Choroid plexus epithelial cell (primary cell): ENCODE measurements at regions not wholly inside any gene's neighbourhood (a gene's known extent, or its start where the extent isn't known, plus 50 kb on each side); places are given as distances from the start of the nearest gene placed in this dataset.
A peak's percentile ranks its signal among the peaks of the same experiment; 100 is the strongest.

Experiments used
- DNase-seq: peaks from one replicate; pipeline ENCODE4 v3.0.0-alpha.2; 2010; ENCODE audit warnings: low read depth
- H3K4me3 ChIP-seq: 2 replicates; pipeline ENCODE4 v1.5.1; 2011; ENCODE audit warnings: low read depth, mild to moderate bottlenecking, control low read depth, low read length, moderate library complexity
- TF ChIP-seq, protein P1 (sequence below): conservative IDR thresholded peaks from 2 replicates; pipeline ENCODE4 v1.5.1; 2011; ENCODE audit warnings: low read depth, mild to moderate bottlenecking, control low read depth, inconsistent platforms, low read length, moderate library complexity

- TF ChIP-seq, protein P1, sequence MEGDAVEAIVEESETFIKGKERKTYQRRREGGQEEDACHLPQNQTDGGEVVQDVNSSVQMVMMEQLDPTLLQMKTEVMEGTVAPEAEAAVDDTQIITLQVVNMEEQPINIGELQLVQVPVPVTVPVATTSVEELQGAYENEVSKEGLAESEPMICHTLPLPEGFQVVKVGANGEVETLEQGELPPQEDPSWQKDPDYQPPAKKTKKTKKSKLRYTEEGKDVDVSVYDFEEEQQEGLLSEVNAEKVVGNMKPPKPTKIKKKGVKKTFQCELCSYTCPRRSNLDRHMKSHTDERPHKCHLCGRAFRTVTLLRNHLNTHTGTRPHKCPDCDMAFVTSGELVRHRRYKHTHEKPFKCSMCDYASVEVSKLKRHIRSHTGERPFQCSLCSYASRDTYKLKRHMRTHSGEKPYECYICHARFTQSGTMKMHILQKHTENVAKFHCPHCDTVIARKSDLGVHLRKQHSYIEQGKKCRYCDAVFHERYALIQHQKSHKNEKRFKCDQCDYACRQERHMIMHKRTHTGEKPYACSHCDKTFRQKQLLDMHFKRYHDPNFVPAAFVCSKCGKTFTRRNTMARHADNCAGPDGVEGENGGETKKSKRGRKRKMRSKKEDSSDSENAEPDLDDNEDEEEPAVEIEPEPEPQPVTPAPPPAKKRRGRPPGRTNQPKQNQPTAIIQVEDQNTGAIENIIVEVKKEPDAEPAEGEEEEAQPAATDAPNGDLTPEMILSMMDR, result no peak
- no peak overlapping the region for H3K4me3 ChIP-seq
- DNase-seq, result peak; percentile 52
These were observed 100.6 kb upstream of the CDK1 start for GRCh38 chr10:60677531-60678129.

DNA sequence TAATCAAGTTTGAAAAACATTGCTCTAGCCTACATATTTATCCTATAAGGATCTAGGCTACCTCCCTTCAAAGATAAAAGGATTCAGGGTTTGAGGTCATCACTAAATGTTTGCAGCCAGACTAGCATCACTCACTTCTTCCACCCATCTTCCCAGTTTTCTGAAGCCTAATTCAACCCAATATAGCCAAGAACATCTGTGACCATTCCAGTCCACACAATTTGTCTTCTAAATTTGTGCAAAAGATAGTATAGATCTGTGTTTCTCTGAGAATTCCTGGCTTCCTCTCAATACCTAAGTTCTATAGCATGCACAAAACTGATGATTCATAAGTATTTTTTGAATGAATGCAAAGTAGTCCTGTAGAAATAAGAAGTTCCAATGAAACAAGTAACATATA lies 103.0 kb upstream of the CDK1 start:
- TF ChIP-seq, protein P1, result no peak
- DNase-seq, result no peak
- H3K4me3 ChIP-seq, result no peak overlapping the region

GRCh38 chr10:60669501-60669900 lies 108.8 kb upstream of the CDK1 start:
- DNase-seq, result no peak
- TF ChIP-seq, protein P1, result no peak
- H3K4me3 ChIP-seq, result no peak overlapping the region

- TF ChIP-seq, protein P1, result no peak
- DNase-seq, result peak; percentile 85
These were observed 112.1 kb upstream of the CDK1 start for GRCh38 chr10:60666221-60666620.

DNA sequence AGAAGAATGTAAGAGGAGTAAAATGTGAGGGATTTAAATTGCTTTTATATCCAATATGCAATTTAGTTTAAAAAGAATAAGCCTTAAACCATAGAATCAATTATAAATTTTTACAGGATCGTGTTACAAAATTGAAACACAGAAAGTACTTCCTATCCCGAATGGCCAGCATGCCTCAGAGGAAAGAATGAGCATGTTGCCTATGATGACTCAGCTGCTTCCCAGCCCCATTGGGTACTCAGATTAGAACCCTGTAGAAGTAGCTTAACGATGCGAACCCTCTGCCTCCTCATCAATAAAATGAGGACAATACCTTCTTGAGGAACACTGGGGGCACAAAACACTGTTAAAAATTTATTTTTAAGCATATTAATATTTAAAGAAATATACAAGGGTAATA lies 113.4 kb upstream of the CDK1 start:
- peak; percentile 69 for DNase-seq
- H3K4me3 ChIP-seq, result no peak overlapping the region
- TF ChIP-seq, protein P1, result no peak

More at GRCh38 chr10:60666221-60666620, 112.1 kb upstream of the CDK1 start:
- no peak overlapping the region for H3K4me3 ChIP-seq

DNA sequence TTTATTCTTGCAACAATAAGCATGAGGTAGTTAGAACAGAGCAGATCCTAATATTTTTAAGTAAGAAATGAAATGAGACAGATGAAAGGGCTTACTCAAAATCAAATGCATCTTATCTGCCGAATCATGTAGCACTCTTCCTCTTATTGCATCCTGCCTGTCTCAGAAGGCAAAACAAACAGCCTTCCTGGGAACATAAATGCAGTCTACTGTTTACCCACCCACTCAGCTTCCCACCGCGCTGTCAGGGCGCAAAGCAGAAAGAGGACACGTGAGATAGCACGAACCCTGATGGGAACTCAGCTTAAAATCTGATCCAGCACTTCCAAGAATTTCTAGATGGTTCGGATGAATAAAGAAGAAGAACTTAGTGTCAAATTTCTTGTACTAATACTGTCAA lies 114.4 kb upstream of the CDK1 start:
- TF ChIP-seq, protein P1, result no peak
- peak; percentile 77 for DNase-seq
- no peak overlapping the region for H3K4me3 ChIP-seq

DNA sequence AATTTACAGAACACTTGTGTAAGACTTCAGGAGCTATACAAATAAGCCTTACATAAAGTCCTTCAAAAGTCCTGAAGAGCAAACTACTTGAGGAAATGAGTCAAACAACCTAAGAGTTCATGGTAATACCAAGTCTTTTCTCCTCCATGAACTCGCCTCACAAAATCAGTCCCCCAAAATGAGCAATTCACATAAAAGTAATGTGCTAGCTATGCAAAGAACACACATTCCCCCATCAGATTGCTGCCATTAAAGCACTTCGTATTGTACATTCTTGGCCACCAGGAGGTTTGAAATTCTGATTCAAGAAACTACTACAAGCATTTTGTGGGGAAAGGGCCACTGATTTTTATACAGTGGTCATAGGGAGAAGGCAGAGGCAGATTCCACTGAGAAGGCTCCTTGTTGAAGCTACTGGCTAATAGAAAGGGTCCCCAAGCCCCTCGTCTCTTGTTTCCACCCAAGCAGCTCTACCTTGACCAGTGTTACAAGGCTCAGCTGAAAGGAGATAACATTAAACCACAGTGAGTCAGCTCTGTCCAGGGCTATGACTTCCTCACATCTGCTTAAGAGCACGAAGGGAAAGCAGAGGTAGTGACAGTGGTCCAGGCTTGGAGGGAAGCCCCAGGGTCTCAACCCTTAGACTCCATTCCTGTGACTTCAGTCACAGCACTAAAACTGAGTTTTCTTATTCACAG lies 115.2 kb upstream of the CDK1 start:
- peak; percentile 72 for DNase-seq
- TF ChIP-seq, protein P1, result peak; percentile 43
- no peak overlapping the region for H3K4me3 ChIP-seq
